GM10248 (cell line): ENCODE measurements at regions not wholly inside any gene's neighbourhood (a gene's known extent, or its start where the extent isn't known, plus 50 kb on each side); places are given as distances from the start of the nearest gene placed in this dataset.

Source experiments
- CTCF ChIA-PET: fragments of 300-600 bp; sonication (Branson Sonifier 250); formaldehyde crosslinking; extraction: SDS; loops from one replicate; lab custom pipeline; 2021; ENCODE audit warnings: antibody characterized with exemption; lab: Yijun Ruan, JAX
- POLR2A ChIA-PET: fragments of 350-650 bp; sonication (Branson Sonifier 250); formaldehyde crosslinking; extraction: SDS; loops from one replicate; lab custom pipeline; 2020; ENCODE audit warnings: antibody characterized with exemption; lab: Yijun Ruan, JAX
- DNase-seq: peaks from one replicate; pipeline ENCODE4 v3.0.0; 2012; ENCODE audit errors: extremely low spot score
- TF ChIP-seq, protein P1 (sequence below): IDR thresholded peaks from 2 replicates; pipeline ENCODE4 v1.5.1; 2012; ENCODE audit warnings: mild to moderate bottlenecking, low read depth; ENCODE audit errors: extremely low read depth, missing control alignments, control extremely low read depth

GRCh38 chr10:65430979-65431378 lies 1494.9 kb upstream of the LRRTM3 start:
- DNase-seq: no peak
- TF ChIP-seq, protein P1, sequence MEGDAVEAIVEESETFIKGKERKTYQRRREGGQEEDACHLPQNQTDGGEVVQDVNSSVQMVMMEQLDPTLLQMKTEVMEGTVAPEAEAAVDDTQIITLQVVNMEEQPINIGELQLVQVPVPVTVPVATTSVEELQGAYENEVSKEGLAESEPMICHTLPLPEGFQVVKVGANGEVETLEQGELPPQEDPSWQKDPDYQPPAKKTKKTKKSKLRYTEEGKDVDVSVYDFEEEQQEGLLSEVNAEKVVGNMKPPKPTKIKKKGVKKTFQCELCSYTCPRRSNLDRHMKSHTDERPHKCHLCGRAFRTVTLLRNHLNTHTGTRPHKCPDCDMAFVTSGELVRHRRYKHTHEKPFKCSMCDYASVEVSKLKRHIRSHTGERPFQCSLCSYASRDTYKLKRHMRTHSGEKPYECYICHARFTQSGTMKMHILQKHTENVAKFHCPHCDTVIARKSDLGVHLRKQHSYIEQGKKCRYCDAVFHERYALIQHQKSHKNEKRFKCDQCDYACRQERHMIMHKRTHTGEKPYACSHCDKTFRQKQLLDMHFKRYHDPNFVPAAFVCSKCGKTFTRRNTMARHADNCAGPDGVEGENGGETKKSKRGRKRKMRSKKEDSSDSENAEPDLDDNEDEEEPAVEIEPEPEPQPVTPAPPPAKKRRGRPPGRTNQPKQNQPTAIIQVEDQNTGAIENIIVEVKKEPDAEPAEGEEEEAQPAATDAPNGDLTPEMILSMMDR: no peak
- ChIA-PET CTCF (interaction anchor here (1.0 to 1.7 kb wide), 2 partner anchors 9 to 10 kb away, joined by 4 to 5 read pairs; no protein-coding TSS in a partner anchor), POLR2A (no interaction called here)

DNA sequence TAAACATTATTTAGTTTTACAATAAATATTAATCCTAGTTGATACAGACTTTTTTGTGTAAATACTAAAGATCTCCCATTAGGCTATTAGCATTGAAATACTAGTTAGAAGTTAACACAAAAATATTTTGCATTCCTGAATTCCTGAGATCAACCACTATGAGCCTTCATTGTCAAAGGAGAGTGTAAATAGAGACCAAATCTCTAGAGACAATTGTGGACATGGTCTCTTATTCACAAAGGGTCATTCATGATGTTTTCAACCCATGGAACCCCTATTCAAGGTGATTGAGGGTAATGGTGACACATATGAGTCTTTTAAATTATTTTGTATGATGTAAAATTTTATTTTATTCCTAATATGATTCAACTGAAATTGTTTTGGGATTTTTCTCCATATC lies 1454.8 kb upstream of the LRRTM3 start:
- TF ChIP-seq, protein P1: no peak
- ChIA-PET POLR2A (no interaction called here), CTCF (no interaction called here)
- no peak for DNase-seq

- no peak for DNase-seq
- TF ChIP-seq, protein P1: no peak
- CTCF ChIA-PET: no interaction called here
- POLR2A ChIA-PET: no interaction called here
Measured at GRCh38 chr10:65482848-65483247, 1443.0 kb upstream of the LRRTM3 start.

GRCh38 chr10:65491799-65492198 lies 1434.0 kb upstream of the LRRTM3 start:
- TF ChIP-seq, protein P1: no peak
- no peak for DNase-seq
- POLR2A ChIA-PET: no interaction called here
- CTCF ChIA-PET: interaction anchor here (0.6 to 1.8 kb wide), 4 partner anchors 9 to 28 kb away, joined by 3 to 5 read pairs (median 3); no protein-coding TSS in a partner anchor

- no peak for DNase-seq
- CTCF ChIA-PET: no interaction called here
- POLR2A ChIA-PET: no interaction called here
- TF ChIP-seq, protein P1: no peak
Measured at GRCh38 chr10:65496541-65496940, 1429.3 kb upstream of the LRRTM3 start.

DNA sequence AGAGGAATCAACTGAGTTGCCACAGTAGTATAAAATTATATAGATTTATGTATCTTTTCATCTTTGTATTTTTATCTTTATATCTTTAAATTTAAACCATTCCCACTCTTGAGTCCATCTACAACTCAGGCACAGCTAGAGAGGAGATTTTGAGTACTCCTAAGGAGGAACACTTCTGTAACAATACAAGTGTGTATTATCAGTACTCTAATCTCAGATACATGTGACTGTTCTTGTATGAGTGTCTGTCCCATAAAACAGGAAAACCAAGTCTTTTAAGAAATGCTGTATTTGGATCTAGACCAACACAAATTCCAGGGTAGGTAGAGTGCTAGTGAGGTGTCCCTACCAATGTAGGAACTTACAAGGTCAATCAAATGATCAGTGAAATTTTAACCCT lies 1428.0 kb upstream of the LRRTM3 start:
- TF ChIP-seq, protein P1: no peak
- CTCF ChIA-PET: no interaction called here
- POLR2A ChIA-PET: no interaction called here
- DNase-seq: no peak
